ENCODE measurements at regions not wholly inside any gene's neighbourhood (a gene's known extent, or its start where the extent isn't known, plus 50 kb on each side); places are given as distances from the start of the nearest gene placed in this dataset.

DNA sequence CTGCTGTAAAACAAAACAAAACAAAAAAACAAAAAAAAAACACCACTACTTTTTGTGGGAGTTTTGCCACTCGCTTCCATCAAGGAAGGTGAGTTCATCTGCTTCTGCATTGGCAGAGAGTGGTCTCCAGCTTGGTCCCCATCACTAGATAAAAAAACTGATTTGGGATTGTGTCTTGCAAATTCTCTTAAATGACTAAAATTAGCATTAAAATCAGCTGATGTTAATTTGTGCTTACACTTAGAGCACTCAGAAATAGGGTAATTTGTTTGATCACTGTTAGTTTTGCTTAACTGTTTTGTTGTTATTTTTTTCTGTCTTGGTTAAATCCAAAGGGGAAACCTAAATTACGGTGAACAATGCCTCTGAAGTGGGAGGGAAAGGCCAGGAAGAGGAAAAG is 1048.0 kb downstream of the LRFN5 start:
- Mint-ChIP-seq H3K27ac (ENCODE audit: unreplicated experiment) (no peak overlapping the region), H3K36me3 (ENCODE audit: unreplicated experiment) (no peaks in the 10 kb centered on the region), H3K4me3 (ENCODE audit: unreplicated experiment) (no peak overlapping the region), H3K4me1 (ENCODE audit: low read depth, unreplicated experiment) (no peaks in the 10 kb centered on the region), H3K27me3 (ENCODE audit: unreplicated experiment) (peaks cover 2% of the 10 kb centered on the region), H3K9me3 (ENCODE audit: unreplicated experiment) (no peaks in the 10 kb centered on the region)
- TF ChIP-seq, protein P1, sequence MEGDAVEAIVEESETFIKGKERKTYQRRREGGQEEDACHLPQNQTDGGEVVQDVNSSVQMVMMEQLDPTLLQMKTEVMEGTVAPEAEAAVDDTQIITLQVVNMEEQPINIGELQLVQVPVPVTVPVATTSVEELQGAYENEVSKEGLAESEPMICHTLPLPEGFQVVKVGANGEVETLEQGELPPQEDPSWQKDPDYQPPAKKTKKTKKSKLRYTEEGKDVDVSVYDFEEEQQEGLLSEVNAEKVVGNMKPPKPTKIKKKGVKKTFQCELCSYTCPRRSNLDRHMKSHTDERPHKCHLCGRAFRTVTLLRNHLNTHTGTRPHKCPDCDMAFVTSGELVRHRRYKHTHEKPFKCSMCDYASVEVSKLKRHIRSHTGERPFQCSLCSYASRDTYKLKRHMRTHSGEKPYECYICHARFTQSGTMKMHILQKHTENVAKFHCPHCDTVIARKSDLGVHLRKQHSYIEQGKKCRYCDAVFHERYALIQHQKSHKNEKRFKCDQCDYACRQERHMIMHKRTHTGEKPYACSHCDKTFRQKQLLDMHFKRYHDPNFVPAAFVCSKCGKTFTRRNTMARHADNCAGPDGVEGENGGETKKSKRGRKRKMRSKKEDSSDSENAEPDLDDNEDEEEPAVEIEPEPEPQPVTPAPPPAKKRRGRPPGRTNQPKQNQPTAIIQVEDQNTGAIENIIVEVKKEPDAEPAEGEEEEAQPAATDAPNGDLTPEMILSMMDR (IDR thresholded peaks at IDR 0.05; ENCODE audit: partially characterized antibody, unreplicated experiment), result no peak
- no peak for DNase-seq

DNA sequence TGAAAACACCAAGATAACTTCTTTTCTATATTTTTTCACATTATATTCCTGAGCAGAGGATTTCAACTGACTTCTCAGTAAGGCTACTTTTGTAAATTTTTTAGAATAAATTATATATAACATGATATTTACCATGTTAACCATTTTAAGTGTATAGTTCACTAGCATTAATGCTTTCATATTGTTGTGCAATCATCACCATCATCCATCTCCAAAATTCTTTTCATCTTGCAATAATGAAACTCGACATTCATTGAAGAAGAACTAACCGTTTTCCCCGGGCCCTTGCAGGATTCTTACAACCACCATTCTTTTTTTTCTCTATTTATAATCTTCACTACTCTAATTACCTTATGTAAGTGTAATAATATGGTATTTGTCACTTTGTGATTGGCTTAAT is 1036.1 kb downstream of the LRFN5 start:
- Mint-ChIP-seq H3K4me3 (ENCODE audit: unreplicated experiment) (no peak overlapping the region), H3K9me3 (ENCODE audit: unreplicated experiment) (no peaks in the 10 kb centered on the region), H3K27ac (ENCODE audit: unreplicated experiment) (no peak overlapping the region), H3K27me3 (ENCODE audit: unreplicated experiment) (no peaks in the 10 kb centered on the region), H3K4me1 (ENCODE audit: low read depth, unreplicated experiment) (no peaks in the 10 kb centered on the region), H3K36me3 (ENCODE audit: unreplicated experiment) (no peaks in the 10 kb centered on the region)
- TF ChIP-seq, protein P1 (IDR thresholded peaks at IDR 0.05; ENCODE audit: partially characterized antibody, unreplicated experiment), result no peak
- no peak for DNase-seq

DNA sequence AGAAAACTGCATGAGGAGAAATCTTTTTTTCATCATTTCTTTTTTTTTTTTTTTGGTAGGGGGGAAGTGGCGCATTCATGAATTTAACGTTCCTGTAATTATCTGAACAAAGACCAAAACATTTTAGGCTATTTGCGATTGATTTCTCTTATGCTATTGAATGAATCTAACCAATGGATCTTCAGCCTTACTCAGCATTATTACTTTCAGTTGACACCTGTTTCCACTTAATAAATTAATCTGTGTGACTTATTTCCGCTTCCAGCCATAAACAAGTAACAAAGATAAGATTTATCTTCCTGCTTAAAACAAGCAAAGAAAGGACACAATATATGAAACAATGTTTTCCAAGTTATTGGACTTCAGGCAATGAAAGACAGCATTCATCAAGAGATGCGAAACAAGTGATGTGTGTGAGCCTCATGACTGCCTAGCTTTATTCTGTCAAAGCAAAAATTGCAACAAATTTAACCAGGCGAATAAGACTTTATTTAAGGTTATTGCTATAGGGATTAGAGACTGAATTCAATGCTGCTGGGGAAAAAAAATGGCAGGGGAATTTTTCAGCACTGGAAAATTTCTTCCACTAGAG is 1026.9 kb downstream of the LRFN5 start:
- no peak overlapping the region for H3K4me3 Mint-ChIP-seq (ENCODE audit: unreplicated experiment)
- no peaks in the 10 kb centered on the region for H3K9me3 Mint-ChIP-seq (ENCODE audit: unreplicated experiment)
- TF ChIP-seq, protein P1 (IDR thresholded peaks at IDR 0.05; ENCODE audit: partially characterized antibody, unreplicated experiment), result no peak
- H3K27ac Mint-ChIP-seq (ENCODE audit: unreplicated experiment), result no peak overlapping the region
- no peaks in the 10 kb centered on the region for H3K4me1 Mint-ChIP-seq (ENCODE audit: low read depth, unreplicated experiment)
- H3K27me3 Mint-ChIP-seq (ENCODE audit: unreplicated experiment), result no peaks in the 10 kb centered on the region
- no peak for DNase-seq
- no peaks in the 10 kb centered on the region for H3K36me3 Mint-ChIP-seq (ENCODE audit: unreplicated experiment)

- Mint-ChIP-seq H3K4me3 (ENCODE audit: unreplicated experiment) (no peak overlapping the region), H3K27me3 (ENCODE audit: unreplicated experiment) (no peaks in the 10 kb centered on the region), H3K27ac (ENCODE audit: unreplicated experiment) (no peak overlapping the region), H3K9me3 (ENCODE audit: unreplicated experiment) (no peaks in the 10 kb centered on the region), H3K4me1 (ENCODE audit: low read depth, unreplicated experiment) (no peaks in the 10 kb centered on the region), H3K36me3 (ENCODE audit: unreplicated experiment) (no peaks in the 10 kb centered on the region)
- TF ChIP-seq, protein P1 (IDR thresholded peaks at IDR 0.05; ENCODE audit: partially characterized antibody, unreplicated experiment), result no peak
- no peak for DNase-seq
These were observed 1022.9 kb downstream of the LRFN5 start for GRCh38 chr14:42629553-42629952.

DNA sequence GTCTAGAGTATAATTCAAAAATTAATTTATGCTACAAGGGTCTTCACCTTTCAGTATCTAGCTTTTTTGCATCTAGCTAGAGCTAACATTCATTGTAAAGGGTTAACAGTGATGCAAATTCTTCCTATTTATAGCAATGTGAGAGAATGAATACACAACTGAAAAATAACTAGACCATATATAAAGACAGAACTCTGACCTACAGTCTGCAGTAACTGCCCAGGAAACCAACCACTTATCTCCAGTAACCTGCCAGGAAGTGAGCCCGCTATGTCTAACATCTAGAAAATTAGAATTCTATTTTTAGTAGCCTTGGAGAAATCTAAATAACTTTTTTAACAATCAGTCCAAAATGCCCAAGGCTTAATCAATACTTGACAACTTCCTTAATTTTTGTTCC is 1021.9 kb downstream of the LRFN5 start:
- TF ChIP-seq, protein P1 (IDR thresholded peaks at IDR 0.05; ENCODE audit: partially characterized antibody, unreplicated experiment), result no peak
- Mint-ChIP-seq H3K27me3 (ENCODE audit: unreplicated experiment) (no peaks in the 10 kb centered on the region), H3K27ac (ENCODE audit: unreplicated experiment) (no peak overlapping the region), H3K36me3 (ENCODE audit: unreplicated experiment) (no peaks in the 10 kb centered on the region), H3K9me3 (ENCODE audit: unreplicated experiment) (no peaks in the 10 kb centered on the region), H3K4me3 (ENCODE audit: unreplicated experiment) (no peak overlapping the region), H3K4me1 (ENCODE audit: low read depth, unreplicated experiment) (no peaks in the 10 kb centered on the region)
- no peak for DNase-seq
